GM18951 (cell line): ENCODE measurements at regions not wholly inside any gene's neighbourhood (a gene's known extent, or its start where the extent isn't known, plus 50 kb on each side); places are given as distances from the start of the nearest gene placed in this dataset.

Source experiments
- POLR2A ChIP-seq: IDR thresholded peaks from 4 replicates; pipeline ENCODE4 v1.6.1; 2011; ENCODE audit warnings: mild to moderate bottlenecking; ENCODE audit not compliant: insufficient read length, insufficient read depth; ENCODE audit errors: extremely low read depth
- in situ Hi-C: fragments of 300-500 bp; cut with MboI; formaldehyde crosslinking; loops from one replicate; pipeline ENCODE4 v1.12.0; 2022; ENCODE audit warnings: low sequenced_read_pairs, mixed read lengths, inconsistent platforms; ENCODE audit not compliant: unreplicated experiment

DNA sequence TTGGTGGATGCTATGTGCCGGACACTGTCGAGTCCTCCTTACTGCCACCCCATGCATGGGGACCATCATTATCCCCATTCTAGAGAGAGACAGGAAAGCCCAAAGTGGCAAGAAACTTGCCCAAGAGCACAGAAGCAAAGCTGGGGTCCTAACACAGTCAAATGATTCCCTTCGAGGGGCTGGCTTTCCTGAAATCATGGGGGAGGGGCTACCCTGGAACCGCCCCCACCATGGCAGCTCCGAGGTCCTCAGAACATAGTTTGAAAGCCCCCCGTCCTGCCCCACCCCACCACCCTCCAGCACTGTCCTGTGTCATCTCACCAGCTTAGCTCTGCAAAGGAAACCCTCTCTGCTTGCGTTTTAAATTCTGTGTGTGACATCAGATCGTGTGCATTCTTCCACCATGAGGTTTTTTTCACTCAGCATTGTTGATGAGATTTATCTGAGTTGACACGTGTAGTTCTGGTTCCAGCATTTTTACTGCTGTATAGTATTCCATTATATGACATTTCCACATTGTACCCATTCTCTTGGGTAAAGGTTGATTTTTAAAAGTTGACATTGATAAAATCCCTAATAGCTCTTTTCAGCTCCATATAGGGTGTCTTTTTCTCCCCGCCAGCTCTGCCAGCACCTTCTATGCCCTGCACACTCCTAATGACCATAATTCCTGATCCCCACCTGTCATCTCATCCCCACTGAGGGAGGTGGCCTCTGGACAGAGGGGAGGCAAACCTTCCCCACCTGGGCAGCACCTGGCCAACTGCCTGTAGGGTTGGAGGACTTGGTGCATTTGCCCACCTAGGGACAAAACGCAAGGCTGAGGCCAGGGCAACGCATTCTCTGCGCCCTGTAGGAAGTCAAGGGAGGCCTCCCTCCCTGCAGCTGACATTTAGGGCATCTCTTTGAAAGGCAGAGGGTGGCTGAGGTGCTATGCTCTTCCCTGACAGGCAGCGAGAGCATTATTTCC, 100.2 kb upstream of the GPR26 start:
- no peak for TF ChIP-seq POLR2A
- in situ Hi-C loops, result loop anchor here (10.0 kb wide), 1 partner anchor 531 kb away; no protein-coding TSS in a partner anchor

DNA sequence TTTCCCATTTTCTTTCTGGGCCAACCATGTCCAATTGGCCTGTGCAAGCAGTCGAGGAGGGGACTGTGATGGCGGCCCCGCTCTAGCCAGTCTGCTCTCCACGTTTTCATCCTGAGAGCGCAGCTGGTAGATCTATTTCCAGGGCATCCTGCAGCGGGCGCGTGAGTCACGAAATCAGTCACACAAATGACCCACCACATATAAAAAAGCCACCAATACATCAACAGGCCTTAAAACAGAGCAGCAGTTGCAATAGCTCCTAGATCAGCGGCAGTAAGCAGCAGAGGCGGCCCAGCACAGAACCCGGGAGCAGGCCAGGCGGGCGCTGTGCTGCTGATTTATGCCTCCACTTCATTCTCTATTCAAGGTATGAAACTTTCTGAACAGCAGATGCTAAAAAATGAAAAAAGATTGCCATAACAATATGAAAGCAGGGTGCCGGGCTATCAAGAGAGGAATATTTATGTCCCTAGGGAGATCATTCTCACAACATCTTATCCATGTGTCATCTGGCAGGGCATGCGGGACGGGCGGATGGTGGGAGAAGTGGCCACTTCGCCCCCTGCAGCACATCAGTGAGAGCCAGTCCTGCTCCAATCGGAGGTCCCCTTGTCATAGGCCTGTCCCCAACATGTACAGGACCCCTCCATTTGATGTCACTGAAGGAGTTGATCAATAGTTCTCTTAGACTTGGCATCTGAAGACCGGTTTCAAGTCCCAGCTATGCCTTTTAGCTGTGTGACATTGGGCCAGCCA, 98.0 kb upstream of the GPR26 start:
- TF ChIP-seq POLR2A, result no peak
- in situ Hi-C loops, result loop anchor here (10.0 kb wide), 1 partner anchor 533 kb away; no protein-coding TSS in a partner anchor

DNA sequence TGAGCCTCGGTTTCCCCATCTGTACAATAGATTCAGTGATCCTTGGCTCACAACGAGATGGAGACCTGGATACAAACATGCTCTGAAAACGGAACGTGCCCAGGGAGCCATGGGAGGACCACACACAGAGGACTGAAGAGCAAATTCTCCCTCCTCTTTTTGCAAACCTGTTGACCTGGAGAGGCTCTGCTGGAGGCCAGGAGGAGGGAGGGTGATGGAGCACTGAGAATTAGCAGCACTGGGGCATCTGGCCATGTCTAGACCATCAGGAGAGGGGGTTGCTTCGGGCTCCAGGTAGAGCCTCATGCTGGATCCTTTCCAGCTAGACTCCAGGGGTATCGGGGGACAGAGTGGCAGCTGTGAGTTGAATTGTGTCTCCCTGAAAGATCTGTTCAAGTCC, 97.4 kb upstream of the GPR26 start:
- no peak for TF ChIP-seq POLR2A
- in situ Hi-C loops, result loop anchor here (10.0 kb wide), 1 partner anchor 534 kb away; no protein-coding TSS in a partner anchor

DNA sequence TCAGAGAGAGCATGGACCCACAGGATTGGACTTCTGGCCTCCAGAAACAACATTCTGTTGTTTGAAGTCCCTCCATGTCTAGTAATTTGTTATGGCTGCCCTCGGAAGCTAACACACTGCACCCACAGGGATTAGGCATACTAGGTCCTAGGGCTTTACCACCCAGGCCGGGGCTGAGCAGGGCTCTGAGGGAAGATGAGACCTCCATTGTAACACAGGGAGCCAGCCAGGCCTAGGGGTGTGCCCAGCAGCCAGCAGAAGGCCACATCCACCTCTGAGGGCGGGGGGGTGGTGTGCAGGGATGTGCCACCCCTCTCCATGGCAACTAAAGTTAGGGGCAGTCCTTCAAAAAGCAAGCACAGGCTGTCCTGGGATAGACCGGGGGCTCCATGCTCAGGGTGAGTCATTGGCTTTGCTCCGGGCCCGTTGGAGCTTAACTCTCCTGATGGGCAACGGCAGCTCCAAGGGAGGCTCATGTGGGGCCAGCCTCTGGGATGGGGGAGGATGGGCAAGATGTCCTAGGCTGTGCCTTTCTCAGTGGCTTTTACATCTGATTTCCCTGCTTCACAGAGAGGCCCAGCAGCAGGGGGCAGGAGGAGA, 96.6 kb upstream of the GPR26 start:
- in situ Hi-C loops, result loop anchor here (10.0 kb wide), 1 partner anchor 535 kb away; no protein-coding TSS in a partner anchor
- no peak for TF ChIP-seq POLR2A

DNA sequence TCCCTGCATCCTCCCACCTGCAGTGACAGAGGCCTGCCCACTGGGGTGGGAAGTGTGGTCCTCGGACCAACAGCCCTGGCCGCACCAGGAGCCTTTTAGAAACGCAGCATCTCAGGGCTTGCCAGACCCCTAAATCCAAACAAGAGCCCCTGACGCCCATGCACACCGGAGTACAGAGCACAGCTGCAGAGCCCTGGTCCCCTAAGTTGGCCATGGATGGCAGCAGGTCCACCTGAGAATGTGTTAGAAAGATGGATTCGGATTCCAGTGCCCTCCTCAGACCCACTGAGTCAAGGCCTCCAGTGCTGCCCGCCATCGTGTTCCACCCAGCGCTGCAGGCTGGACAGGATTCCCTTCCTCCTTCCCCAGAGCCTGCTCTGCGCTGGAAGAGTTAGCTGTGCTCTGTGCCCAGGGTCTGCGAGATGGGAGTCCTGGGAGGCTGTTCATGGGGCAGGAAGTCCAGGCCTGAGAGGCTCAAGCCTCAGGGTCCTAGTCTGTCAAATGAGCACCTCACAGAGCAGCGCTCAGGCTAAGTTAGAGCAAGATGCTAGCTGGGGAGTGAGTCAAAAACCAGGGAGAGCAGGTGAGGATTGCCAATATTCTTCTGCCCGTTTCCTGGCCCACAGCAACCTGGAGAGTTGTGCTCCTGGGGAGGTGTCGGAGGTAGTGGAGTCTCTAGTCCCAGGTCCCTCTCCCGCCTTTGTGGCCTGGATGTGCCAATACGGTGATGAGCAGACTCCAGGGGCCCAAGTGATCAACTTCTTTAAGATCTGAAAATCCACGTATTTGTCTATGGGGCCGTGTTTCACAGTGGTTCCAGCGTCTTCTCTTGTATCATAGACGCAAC, 95.9 kb upstream of the GPR26 start:
- in situ Hi-C loops, result no loop called here
- TF ChIP-seq POLR2A, result no peak

DNA sequence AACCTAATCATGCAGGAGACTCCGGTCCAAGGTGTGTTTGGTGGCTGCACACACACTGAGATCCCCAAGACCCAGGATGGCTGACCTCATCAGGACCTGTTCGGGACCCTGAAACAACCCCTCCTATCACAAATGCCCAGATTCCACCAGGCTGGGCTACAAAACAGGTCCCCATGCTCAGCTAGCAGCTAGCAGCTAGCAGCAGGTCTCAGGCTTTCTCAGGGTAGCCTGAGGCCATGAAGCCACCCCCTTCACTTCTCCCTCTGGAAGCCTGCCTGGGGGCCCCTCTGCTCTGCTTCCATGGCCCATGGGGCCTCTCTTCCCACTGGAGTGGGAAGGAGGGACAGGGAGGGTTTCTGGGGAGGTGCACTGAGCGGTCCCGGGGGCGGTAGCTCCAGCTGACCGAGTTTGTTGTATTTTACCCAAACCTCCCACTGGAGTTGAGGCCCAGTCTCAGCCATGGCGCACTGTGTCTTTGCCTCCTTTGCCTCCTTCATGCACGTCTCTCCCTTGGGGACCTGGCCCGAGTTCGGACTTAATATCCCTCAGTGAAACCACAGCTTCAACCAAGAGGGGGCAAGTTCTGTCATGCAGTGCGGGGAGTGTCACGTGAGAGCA, 95.1 kb upstream of the GPR26 start:
- TF ChIP-seq POLR2A, result no peak
- in situ Hi-C loops, result no loop called here

DNA sequence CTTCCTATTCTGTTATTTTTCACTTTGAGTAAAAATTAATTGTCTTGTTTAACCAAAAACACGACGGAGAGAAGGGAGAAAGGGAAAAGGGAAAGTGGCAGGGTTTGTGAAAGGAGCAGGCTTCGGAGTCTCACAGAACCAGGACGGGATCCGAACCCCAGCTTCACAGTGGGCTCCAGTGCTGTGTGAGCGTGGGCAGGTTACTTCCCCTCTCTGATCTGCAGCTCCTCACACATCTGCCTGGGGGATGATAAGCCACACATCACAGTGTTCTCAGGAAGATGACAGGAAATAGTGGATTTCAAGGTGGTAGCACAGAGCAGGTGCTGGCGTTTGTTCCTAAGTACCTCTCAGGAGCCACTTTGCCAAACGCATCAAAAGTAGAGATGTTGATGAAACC, 94.2 kb upstream of the GPR26 start:
- in situ Hi-C loops, result no loop called here

DNA sequence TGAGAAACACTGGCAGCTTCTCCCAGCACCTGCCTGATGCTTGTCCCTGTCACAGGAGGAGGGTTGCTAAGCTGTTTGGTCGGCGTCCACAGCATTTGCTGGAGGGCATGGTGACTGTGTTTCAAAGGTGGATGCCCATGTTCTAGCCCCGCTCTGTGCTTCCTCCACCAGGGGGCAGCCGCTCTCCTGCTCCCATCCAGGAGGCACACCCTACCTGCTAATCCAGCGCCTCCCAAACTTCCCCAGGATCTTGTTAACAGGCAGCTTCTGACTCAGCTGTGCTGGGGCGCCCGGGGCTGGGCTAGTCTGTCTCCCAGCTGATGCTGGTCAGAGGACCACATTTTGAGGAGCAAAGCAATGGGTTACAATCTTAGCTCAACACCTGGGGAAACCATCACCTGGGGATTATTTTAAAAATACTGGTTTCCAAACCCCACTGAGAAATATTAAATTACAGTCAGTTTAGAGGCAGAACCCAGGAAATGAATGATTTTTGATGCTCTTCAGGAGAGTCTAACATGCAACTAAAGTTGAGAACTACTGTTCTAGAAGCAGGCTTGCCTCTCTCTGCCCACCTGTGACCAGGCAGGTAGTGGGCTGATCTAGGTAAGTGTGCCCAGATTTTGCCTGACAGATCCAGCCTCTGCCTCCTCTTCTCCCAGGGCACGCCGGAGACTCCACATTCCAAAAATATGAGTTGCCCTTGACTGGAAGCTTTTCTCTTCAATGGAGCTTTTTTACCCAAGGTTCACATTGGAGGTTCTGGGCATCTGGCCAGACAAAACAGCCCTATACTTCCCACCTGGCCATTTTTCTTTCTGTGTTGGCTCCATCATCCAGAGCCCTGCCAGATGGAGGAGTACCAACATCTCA, 92.7 kb upstream of the GPR26 start:
- in situ Hi-C loops, result no loop called here
- no peak for TF ChIP-seq POLR2A

More for the DNA sequence above, 94.2 kb upstream of the GPR26 start:
- TF ChIP-seq POLR2A, result no peak

DNA sequence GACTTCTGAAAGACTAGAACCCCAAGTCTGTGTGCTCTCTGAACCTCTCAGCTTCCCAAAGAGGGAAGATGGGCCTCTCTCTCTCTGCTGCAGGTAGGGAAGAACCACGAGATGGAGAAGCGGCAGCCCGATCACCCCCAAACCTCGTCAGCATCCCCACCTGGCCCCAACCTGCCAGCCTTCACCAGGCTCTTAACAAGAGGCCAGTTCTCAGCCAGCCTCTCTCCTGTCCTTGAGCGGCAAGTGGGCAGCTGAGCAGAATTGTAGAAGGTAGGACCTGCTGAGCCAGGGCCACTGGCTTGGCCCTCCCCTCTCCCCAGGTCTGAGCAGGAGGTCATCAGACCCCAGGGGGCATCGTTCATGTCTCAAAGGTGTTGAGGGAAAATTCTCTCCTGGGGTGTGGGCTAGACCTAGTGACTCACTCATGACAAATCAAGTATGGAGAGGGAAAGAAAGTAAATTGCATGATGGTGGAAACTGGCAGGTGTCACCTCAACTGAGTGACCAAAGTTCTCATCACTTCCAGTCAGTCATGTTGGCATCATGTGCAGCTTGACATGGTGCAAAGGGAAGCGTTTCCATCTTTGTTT, 92.0 kb upstream of the GPR26 start:
- in situ Hi-C loops, result no loop called here
- TF ChIP-seq POLR2A, result no peak

DNA sequence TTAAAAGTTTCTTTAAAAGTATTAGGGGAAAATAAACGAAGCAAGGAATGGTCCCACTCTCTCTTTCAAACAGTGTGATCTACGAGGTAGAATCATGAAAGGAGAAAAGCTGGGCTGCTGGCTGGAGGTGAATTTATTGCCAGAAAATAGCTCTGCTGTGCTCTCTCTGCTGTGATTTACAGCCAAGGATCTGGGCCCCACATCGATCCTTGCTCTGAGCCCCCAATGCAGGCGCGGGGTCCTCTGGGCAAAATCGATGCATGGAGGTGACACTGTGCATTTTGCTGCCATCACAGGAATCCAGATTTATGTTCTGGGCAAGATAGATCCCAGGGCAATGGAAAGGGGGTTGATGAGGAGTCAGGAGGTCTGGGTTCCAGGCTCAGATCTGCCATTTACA, 91.0 kb upstream of the GPR26 start:
- TF ChIP-seq POLR2A, result no peak
- in situ Hi-C loops, result loop anchor here (25.0 kb wide), 1 partner anchor 812 kb away; no protein-coding TSS in a partner anchor

DNA sequence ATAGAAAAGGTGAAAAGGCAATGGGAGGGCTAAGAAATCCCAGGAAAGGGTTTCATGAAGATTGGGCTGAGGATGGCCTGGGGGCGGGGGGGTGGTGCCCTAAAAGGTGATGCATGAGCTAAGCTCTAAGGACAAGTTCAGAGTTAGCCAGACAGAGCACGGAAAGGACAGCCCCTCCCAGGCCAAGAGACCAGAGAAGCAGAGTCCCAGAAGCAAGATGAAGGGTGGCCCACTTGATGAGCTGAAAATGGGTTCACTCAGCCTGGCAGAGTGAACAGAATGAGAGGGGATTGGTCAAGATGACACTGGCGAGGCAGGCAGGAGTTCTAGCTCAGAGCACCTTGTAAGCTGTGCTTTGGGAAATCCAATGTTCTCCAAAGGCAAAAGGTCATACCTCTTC, 89.4 kb upstream of the GPR26 start:
- in situ Hi-C loops, result loop anchor here (25.0 kb wide), 1 partner anchor 811 kb away; no protein-coding TSS in a partner anchor
- no peak for TF ChIP-seq POLR2A
